H1 (cell line): ENCODE measurements at regions not wholly inside any gene's neighbourhood (a gene's known extent, or its start where the extent isn't known, plus 50 kb on each side); places are given as distances from the start of the nearest gene placed in this dataset.

ENCODE experiments used
- FOSL1 ChIP-seq: IDR thresholded peaks from 2 replicates; pipeline ENCODE4 v1.6.1; 2011; ENCODE audit warnings: mild to moderate bottlenecking, low read depth, low read length, moderate library complexity; ENCODE audit not compliant: insufficient read depth
- GABPA ChIP-seq: IDR thresholded peaks from 2 replicates; pipeline ENCODE4 v1.6.1; 2011; ENCODE audit warnings: mild to moderate bottlenecking, low read length, moderate library complexity, borderline replicate concordance; ENCODE audit not compliant: insufficient read depth
- MAX ChIP-seq: IDR thresholded peaks from 2 replicates; pipeline ENCODE4 v1.6.1; 2012; ENCODE audit warnings: inconsistent platforms

GRCh38 chr7:84249656-84250055, 55.1 kb upstream of the SEMA3A start (continued):
- TF ChIP-seq MAX (no peak), GABPA (no peak), FOSL1 (no peak)
